Activated gamma-delta T cell treated with anti-CD3 and anti-CD28 coated beads, Interleukin-2, amount 50 U/mL, for 16 hours (primary cell): ENCODE measurements at regions not wholly inside any gene's neighbourhood (a gene's known extent, or its start where the extent isn't known, plus 50 kb on each side); places are given as distances from the start of the nearest gene placed in this dataset.
"Not testable (repeated sequence)": the region's sequence is repeated elsewhere in the genome, so short reads cannot be mapped to it uniquely, and the experiment has no call there.

ENCODE experiments used
- DNase-seq: peaks from one replicate; pipeline ENCODE4 v3.0.0-alpha.2; 2020; ENCODE audit warnings: low read depth

DNA sequence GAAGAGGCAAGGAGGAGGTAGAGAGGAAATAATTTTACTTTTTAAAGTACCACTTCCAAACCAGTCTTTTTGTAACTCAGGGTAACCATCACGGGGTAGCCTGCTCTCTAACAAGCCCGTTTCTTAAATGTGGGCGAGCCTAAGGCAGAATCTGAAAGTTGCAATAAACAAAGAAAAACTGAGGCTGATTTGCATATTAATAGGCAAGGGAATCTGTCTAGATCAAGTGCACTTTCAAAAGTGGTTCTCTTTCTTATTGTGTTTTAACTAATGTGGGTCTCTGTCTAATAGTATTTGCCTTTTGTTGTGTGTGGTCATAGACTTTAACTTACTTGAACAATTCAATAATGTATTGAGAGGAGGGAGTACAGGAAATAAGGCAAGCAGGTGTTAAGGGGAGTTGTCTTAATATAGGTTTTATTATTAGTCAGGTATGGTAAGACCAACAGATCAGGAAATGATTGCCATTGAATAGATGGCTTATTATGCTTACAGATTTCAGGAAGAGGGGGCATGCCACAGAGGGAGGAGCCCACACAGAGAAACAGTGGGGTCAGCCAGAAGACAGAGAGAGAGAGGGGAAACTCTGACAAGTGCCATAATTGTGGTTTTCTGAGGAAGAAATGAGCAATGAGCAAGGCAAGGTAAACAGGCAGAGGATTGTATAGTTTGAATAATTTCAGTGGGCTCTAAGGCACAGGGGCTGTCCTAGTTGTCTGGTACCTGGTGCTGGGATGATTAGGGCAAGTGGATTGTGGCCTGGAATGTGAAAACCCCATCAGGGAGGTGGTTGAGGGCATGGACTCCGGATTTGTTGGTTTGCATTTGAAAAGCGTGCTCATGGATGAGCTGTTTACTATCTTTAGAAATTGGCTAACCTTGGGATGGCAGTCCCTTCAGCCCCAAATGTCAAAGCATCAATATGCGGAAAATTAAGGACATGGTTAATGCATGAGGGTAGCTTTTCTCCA, 237.2 kb downstream of the TOX3 start:
- DNase-seq, result no peak

DNA sequence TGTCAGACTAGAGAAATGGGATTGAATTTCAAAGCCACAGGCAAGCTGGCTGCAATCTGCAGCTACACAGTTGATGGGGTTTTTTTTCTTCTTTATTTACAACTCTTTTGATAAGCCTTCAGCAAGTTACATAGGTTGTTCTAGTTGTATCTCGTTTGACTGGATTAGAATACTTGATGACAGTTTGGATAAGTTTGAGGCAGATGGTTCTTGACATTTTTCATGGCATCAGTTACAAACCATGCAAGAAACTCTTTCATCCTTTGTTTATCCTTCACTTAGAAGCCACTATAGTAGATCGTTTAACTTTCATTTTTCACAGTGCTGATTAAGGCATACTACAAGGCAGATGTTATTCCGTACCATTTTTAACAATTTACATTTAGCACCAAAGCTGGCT, 238.9 kb downstream of the TOX3 start:
- DNase-seq, result no peak

DNA sequence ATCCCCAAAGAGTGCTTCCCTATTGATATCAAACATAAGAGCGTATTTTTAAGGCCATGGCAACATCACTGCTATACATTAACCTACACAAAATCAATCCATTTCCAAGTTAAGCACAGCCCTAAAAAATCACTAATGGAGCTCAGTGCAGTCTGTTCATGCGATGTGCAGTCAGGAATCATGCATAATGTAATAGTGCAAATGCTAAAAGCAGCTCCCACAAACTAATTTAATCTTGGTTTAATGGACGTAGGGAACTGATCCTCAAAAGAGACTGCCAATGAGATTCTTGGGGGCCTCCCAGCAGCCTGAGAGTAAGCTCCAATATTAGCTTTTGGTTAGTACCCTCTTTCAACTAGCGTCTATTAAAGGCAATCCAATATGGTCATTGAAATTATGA, 245.9 kb downstream of the TOX3 start:
- DNase-seq, result no peak

DNA sequence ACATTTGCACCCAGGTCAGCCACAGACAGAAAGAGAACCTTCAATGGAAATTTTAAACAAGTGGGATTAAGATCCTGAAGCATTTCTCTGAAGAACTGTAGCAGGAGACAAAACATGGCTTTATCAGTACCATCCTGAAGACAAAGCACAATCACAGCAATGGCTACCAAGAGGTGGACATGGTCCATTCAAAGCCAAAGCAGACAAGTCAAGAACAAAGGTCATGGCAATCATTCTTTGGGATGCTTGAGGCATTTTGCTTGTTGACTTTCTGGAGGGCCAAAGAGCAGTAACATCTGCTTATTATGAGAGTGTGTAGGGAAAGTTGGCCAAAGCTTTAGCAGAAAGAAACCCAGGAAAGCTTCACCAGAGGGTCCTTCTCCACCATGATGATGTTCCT, 248.2 kb downstream of the TOX3 start:
- no peak for DNase-seq

DNA sequence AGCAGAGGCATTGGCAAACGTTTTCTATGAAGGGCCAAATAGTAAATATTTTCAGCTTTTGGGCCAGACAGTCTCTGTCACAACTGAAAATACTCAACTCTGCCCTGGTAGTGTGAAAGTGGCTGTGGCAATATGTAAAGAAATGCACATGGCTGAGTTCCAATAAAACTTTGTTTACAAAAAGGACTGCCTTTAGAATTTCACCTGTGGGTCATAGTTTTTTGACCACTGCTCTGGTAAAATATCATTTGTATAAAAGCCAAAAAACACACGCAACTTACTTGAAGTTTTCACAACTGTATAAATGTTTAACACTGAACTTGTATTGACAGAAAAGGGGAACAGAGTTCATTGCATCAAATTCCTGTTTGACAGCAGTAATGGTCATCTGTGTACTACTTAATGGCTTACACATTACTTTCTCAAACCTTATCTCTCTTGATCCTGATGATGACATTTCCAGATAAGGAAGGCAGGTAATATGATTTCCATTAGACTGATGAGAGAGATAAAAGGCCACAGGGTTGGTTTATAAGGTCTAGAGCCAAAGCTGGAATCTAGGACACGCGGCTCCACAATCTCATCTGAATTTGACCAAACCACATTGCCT, 250.1 kb downstream of the TOX3 start:
- DNase-seq, result not testable (repeated sequence)

- no peak for DNase-seq
Measured at GRCh38 chr16:52296076-52296475, 250.9 kb downstream of the TOX3 start.

DNA sequence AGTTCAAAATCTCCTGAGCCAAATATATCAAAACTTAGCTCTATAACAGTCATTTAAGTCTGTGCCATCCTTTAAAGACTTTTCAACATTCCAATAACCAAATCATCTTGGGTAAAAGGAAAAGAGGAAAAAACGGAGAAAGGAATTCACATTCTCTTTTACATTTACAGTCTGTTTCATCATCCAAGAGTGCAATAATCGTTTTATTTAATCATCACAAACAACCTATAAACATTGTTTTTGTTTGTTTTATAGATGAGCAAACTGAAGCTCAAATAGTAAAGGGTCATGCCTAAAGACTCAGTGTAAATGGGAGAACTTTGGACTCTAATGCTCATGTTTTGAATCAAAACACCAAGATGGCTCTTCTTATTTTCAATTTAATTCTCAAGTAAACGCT, 252.3 kb downstream of the TOX3 start:
- no peak for DNase-seq

DNA sequence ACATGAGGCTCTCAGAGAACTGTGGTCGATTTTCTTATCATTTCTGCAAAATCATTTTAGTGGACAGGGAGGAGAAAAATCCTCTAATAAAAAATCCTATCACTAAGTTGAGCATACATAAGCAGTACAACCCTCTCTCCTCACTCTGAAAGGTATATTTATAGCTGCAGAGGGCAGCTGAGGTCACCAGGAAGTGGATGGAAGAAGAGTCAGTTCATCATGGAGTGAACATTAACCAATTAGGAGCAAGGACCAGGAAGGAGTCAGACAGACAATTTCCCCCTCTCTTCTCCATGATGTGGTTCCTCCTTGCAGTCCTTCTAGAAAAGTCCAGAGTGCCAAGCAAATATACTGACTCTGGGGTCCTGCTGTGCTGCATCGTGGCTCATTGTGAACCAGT, 253.7 kb downstream of the TOX3 start:
- no peak for DNase-seq

DNA sequence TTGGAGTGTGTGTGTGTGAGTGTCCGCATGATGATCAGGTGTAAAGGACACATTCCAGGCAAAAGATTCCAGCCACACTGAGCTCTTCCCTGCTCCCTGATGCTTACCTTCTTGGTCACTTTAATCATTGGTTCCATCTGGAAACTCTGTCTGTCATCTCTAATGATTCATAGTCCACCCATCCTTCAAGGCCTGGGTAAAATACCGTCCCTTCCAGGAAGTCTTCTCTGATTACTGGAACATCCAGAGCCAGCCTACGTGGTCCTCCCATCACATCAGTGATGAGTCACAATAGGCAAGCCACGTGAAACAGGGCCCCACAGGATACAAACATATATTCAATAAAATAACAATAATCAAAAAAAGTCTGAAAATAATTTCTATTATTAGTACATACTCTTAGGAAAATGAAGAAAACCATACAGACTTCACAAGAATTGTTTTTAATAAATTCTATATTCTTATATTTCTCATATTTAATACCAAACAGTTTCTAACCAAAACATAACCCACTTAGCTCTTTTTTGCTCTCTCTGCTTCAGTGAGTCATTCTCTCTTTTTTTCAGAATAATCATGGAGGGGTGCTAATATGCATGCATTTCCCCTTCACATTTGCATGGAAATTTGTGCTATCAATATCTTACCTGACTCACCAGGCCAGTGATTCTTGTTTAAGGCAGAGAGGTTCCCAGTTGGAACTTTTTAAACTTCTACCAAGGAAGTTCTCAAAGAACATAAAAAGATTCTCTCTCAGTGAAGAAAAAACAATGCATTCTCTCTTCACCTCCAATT, 263.2 kb downstream of the TOX3 start:
- no peak for DNase-seq

DNA sequence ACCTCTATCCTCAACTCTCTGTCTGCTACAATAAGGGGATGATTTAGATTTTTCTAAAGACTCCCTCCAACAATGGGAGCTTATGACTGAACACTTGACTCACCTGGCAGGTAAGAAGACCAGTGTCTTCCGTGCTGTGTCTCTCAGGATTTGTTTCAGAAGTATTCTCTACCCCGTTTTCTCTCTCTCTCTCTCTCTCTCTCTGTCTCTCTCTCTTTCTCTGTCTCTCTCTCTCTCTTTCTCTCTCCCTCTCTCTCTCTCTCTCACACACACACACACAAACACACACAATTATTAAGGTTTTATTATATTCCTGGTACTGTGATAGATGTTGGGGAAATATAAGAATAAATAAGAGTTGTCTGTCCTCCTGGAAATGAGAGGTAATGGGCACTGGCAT, 263.9 kb downstream of the TOX3 start:
- no peak for DNase-seq

- DNase-seq, result no peak
Measured at GRCh38 chr16:52280086-52280485, 266.9 kb downstream of the TOX3 start.

DNA sequence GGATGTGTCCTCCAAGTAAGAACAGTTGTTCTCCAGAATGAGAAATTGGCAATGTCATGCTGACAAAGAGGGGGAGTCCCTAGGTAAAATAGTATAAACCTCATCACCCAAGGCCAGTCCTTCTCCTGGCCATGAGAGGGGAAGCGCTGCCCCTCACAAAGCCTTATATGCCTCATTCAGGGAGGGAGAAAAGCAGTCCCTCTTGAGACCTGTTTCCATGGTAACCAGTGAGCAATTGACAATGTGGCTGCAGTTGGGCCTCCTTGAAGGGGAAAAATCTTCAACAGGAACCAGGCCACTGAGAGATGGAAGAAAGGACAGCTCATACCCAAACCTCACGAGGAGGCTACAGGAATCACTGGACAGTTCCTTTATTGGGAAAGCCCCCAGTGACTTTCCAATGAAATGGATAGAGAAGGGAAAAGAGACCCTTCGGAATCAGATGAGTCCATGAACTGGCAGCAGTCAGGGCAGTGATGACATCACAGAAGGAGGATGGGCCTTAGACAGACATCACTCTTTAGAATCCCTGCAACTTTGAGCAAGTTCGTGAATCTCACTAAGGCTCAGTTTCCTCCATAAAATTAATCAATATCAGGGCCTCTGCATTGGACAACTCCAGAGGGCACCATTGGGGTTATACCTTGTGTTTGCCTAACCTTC, 275.7 kb downstream of the TOX3 start:
- DNase-seq, result no peak

DNA sequence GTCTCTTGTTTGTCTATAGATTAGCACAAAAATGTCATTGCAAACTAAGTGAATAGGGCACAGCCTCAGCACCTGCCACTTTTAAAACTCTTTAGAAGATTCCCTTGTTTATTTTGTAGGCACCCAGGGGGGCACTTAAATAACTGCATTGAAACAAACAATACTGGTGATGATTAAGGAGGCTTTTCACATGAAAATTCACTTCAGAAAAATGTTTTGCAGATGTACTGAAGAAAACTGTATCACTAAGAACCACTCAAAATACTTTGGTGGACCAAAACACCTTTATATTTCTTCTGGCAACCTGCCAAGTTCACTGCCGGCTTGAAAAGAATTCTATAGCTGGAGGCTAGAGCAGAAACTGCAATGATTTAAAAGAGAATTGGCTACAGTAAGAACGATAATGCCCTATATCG, 281.5 kb downstream of the TOX3 start:
- no peak for DNase-seq

DNA sequence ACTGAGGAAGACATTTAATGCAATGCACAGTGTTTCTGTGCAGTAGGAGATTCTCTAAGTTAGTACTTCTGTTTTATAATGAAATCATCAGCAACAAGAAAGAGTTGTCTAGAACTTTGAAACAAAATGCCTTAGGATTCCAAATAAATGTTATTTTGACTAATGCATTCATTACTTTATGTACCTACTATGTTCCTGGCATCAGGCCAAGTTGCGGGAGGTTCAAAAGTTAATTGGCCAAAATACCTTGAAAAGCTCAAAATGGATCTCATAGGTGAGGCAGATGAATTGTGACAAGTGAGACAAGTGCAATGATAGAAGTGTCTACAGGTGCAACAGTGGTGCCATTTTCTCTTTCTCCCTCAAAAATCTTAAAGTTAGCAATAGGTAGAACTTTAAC, 289.4 kb downstream of the TOX3 start:
- DNase-seq, result no peak

DNA sequence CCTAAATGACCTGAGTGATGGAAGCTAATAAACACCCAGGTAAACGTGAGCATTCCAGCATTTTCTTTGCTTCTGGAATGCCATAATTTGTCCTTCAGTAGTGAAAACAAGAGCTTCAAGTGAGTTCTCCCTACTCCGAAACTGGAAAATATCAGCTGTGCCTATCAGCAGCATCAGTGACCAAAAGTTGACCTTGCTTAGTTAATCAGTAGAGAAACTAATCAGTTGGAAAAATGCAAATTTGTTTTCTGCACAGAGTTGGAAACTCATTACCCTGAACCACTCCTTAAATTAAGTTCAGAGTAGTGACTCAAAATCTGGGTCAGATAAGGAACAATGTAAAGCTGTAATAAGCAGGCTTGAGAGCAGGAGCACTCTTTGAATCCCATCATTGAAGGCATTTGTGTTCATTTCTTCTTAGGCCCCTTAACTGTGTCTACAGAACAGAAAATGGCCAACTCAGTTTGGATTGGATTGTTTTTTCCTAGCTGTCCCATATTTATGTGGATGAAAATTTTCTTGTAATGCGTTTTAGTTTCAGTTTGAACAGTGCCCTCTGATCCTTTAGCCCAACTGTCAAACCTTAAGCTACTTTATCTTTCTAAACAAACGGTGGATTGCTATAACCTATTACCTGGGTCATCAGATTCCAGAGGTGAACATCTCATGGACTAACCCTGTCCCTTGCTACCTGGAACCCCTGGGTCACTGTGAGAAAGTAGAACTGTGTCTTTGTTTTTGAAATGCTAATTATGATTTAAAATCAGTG, 290.4 kb downstream of the TOX3 start:
- no peak for DNase-seq

GRCh38 chr16:52254746-52255145, 292.2 kb downstream of the TOX3 start:
- no peak for DNase-seq

- DNase-seq, result no peak
Measured at GRCh38 chr16:52252680-52253079, 294.3 kb downstream of the TOX3 start.

GRCh38 chr16:52251495-52251894, 295.4 kb downstream of the TOX3 start:
- no peak for DNase-seq

DNA sequence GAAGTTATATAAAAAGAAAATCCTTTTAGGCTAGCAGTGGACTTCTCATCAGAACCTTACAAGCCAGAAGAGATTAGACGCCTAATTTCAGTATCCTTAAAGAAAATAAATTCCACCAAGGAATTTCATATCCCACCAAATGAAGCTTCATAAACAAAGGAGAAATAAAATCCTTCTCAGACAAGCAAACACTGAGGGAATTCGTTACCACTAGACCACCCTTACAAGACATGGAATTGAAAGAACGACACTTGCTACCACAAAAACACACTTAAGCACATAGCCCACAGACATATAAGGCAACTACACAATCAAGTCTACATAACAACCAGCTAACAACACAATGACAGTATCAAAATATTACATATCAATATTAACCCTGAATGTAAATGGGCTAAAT, 299.2 kb downstream of the TOX3 start:
- DNase-seq, result no peak

- DNase-seq, result no peak
Measured at GRCh38 chr16:52238710-52239109, 308.2 kb downstream of the TOX3 start.

DNA sequence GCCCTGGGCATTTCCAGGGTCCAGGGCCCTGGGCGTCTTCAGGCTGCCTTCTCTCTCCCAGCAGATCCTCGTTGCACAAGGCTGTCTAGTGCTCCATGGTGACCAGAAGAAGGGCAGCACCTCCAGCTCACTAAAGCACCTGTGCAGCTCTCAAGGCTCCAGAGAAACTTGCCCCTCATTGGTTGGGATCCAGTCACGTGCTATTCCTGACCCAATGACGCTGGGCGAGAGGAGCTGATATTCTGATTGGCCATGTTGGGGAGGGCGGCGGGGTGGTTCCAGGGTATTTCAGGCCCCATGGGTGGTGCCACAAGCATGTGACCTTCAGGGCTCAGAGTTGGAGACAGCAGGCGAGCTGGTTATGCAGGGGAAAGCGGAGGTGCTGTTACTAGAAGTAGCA, 309.1 kb downstream of the TOX3 start:
- no peak for DNase-seq
